K562 (cell line): ENCODE measurements at regions not wholly inside any gene's neighbourhood (a gene's known extent, or its start where the extent isn't known, plus 50 kb on each side); places are given as distances from the start of the nearest gene placed in this dataset.

Experiments used
- ILK ChIP-seq: fragments of 450-650 bp; IDR thresholded peaks from 2 replicates; pipeline ENCODE4 v1.6.1; 2016; ENCODE audit warnings: missing genetic modification characterization, low read depth, mild to moderate bottlenecking, missing compliant biosample characterization, moderate library complexity, borderline replicate concordance
- POLR2A ChIP-seq: fragments of 450-650 bp; conservative IDR thresholded peaks from 2 replicates; pipeline ENCODE4 v1.6.1; 2016
- RNF2 ChIP-seq: sonication (generic); IDR thresholded peaks from 2 replicates; pipeline ENCODE4 v1.6.1; 2016
- TF ChIP-seq, protein P1 (sequence below), 3 experiments: IDR thresholded peaks in 2 of 3; conservative IDR thresholded peaks in 1 of 3; 2 replicates each; pipeline ENCODE4 v1.5.1; 2011 to 2012; ENCODE audit warnings: low read length in 3 of 3, mild to moderate bottlenecking in 3 of 3, control low read depth in 2 of 3, improper control_type of control experiment in 1 of 3, inconsistent platforms in 1 of 3, low read depth in 1 of 3, mixed read lengths in 1 of 3, moderate library complexity in 1 of 3; ENCODE audit not compliant: insufficient read depth in 2 of 3

DNA sequence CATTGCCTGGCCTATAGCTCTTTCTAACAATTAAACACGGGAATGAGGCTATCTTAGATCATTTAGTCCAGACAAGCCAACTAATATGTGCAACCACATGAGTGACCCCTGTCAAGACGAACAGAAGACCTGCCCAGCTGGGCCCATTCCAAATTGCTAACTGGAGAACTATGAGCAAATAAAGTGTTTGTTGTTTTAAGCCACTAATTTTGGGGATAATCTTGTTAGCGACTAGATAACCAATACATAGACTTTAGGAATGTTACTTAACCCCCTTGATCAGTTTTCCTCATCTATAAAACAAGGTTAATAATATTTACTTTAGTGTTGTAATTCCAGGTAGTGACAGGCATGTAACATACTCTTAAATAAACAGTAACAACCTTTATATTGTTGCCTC is 848.3 kb downstream of the METTL15 start:
- TF ChIP-seq ILK (tag) (no peak), POLR2A (no peak), RNF2 (no peak)
- TF ChIP-seq, protein P1, sequence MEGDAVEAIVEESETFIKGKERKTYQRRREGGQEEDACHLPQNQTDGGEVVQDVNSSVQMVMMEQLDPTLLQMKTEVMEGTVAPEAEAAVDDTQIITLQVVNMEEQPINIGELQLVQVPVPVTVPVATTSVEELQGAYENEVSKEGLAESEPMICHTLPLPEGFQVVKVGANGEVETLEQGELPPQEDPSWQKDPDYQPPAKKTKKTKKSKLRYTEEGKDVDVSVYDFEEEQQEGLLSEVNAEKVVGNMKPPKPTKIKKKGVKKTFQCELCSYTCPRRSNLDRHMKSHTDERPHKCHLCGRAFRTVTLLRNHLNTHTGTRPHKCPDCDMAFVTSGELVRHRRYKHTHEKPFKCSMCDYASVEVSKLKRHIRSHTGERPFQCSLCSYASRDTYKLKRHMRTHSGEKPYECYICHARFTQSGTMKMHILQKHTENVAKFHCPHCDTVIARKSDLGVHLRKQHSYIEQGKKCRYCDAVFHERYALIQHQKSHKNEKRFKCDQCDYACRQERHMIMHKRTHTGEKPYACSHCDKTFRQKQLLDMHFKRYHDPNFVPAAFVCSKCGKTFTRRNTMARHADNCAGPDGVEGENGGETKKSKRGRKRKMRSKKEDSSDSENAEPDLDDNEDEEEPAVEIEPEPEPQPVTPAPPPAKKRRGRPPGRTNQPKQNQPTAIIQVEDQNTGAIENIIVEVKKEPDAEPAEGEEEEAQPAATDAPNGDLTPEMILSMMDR (IDR thresholded peaks at IDR 0.05 in 2 of 3, conservative IDR thresholded peaks at IDR 0.05 in 1 of 3; ENCODE audit: insufficient read depth in 2 of 3, low read depth in 1 of 3, low read length in 3 of 3) = no peak
